A673 (cell line): ENCODE measurements at regions not wholly inside any gene's neighbourhood (a gene's known extent, or its start where the extent isn't known, plus 50 kb on each side); places are given as distances from the start of the nearest gene placed in this dataset.

Source experiments
- EZH2 ChIP-seq: fragments of 200-600 bp; sonication (generic); IDR thresholded peaks from 2 replicates; pipeline ENCODE4 v1.6.1; 2017; ENCODE audit warnings: borderline replicate concordance, low read depth, mild to moderate bottlenecking, mixed read lengths, antibody characterized with exemption, low read length; ENCODE audit not compliant: poor library complexity, severe bottlenecking
- TF ChIP-seq, protein P1 (sequence below): fragments of 300-800, 200-600 bp; sonication (generic); conservative IDR thresholded peaks from 2 replicates; pipeline ENCODE4 v1.5.1; 2017; ENCODE audit warnings: low read depth, mild to moderate bottlenecking, antibody characterized with exemption, low read length, moderate library complexity, mixed read lengths

DNA sequence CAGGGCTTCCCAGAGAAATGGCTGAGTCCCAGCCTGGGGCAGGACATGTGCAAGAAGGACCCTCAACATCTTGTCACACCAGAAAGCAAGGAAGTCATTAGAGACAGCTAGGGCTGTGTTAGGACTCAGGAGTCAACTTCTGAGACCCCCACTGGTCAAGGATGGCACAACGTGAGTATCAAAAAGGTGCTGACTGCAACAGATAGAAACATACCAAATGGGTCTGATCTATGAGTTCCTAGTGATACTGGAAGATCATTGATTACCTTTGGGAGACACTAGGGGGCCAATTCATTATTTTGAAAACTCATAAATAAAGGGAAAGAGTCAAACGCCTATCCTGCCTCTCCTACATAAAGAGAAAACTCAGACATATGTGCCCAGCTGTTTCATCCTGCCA, 73.5 kb upstream of the GJB6 start:
- TF ChIP-seq, protein P1, sequence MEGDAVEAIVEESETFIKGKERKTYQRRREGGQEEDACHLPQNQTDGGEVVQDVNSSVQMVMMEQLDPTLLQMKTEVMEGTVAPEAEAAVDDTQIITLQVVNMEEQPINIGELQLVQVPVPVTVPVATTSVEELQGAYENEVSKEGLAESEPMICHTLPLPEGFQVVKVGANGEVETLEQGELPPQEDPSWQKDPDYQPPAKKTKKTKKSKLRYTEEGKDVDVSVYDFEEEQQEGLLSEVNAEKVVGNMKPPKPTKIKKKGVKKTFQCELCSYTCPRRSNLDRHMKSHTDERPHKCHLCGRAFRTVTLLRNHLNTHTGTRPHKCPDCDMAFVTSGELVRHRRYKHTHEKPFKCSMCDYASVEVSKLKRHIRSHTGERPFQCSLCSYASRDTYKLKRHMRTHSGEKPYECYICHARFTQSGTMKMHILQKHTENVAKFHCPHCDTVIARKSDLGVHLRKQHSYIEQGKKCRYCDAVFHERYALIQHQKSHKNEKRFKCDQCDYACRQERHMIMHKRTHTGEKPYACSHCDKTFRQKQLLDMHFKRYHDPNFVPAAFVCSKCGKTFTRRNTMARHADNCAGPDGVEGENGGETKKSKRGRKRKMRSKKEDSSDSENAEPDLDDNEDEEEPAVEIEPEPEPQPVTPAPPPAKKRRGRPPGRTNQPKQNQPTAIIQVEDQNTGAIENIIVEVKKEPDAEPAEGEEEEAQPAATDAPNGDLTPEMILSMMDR = no peak
- TF ChIP-seq EZH2 = no peak
